SU-DHL-6 (cell line): ENCODE measurements at regions not wholly inside any gene's neighbourhood (a gene's known extent, or its start where the extent isn't known, plus 50 kb on each side); places are given as distances from the start of the nearest gene placed in this dataset.

Experiments
- EZH2phosphoT487 ChIP-seq: fragments of 200-600 bp; sonication (generic), shearing (Covaris generic); conservative IDR thresholded peaks from 2 replicates; pipeline ENCODE4 v1.6.1; 2018; ENCODE audit warnings: mild to moderate bottlenecking, antibody characterized with exemption, low read length, moderate library complexity, mixed read lengths
- TF ChIP-seq, protein P1 (sequence below): fragments of 200-600 bp; sonication (generic); IDR thresholded peaks from one replicate; pipeline ENCODE4 v1.5.1; 2017; ENCODE audit warnings: antibody characterized with exemption, mild to moderate bottlenecking, low read length, moderate library complexity; ENCODE audit not compliant: insufficient read depth, poor library complexity, severe bottlenecking

DNA sequence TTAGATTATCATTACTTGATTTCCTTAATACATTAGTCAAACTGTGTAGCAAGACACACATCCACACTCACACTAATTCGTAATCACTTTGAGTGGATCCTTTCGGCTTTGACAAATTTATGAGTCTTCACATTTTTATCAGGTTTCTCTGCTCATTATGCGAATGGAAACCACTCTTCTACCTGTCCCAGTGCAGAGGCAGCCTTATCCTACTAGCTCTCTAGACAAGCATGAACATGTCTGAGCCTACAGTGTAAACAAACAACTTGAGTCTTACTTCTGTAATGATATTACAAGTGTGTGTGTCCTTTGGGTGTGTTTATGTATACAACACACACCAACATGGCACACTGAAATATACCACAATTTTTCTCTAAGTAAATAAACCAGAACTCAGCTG, 361.9 kb upstream of the CHST9 start:
- TF ChIP-seq, protein P1, sequence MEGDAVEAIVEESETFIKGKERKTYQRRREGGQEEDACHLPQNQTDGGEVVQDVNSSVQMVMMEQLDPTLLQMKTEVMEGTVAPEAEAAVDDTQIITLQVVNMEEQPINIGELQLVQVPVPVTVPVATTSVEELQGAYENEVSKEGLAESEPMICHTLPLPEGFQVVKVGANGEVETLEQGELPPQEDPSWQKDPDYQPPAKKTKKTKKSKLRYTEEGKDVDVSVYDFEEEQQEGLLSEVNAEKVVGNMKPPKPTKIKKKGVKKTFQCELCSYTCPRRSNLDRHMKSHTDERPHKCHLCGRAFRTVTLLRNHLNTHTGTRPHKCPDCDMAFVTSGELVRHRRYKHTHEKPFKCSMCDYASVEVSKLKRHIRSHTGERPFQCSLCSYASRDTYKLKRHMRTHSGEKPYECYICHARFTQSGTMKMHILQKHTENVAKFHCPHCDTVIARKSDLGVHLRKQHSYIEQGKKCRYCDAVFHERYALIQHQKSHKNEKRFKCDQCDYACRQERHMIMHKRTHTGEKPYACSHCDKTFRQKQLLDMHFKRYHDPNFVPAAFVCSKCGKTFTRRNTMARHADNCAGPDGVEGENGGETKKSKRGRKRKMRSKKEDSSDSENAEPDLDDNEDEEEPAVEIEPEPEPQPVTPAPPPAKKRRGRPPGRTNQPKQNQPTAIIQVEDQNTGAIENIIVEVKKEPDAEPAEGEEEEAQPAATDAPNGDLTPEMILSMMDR = no peak
- TF ChIP-seq EZH2phosphoT487 = no peak
